ENCODE measurements at regions not wholly inside any gene's neighbourhood (a gene's known extent, or its start where the extent isn't known, plus 50 kb on each side); places are given as distances from the start of the nearest gene placed in this dataset.

- TF ChIP-seq CTCF (IDR thresholded peaks at IDR 0.05; ENCODE audit: control extremely low read depth in 1 of 3, insufficient read depth in 1 of 3, low read depth in 1 of 3, low read length in 3 of 3) (peak; percentile 64 to 80 (median 72)), SUZ12 (IDR thresholded peaks at IDR 0.05; ENCODE audit: low read length) (no peak), GABPA (IDR thresholded peaks at IDR 0.05; ENCODE audit: borderline replicate concordance, insufficient read depth, low read length) (no peak), RAD21 (IDR thresholded peaks at IDR 0.05 in 1 of 2, conservative IDR thresholded peaks at IDR 0.05 in 1 of 2; ENCODE audit: low read depth in 2 of 2, low read length in 2 of 2) (peak; percentile 62 to 63)
- Histone ChIP-seq H3K23me2 (ENCODE audit: low read depth, low read length) (no peaks in the 10 kb centered on the region), H3K36me3 (ENCODE audit: control insufficient read depth in 2 of 4, insufficient read depth in 4 of 4, low read length in 3 of 4) (no peaks in the 10 kb centered on the region), H2BK5ac (ENCODE audit: low read depth, low read length) (no peak overlapping the region), H3K79me1 (ENCODE audit: low read depth, low read length) (no peaks in the 10 kb centered on the region), H4K91ac (replicated peaks; ENCODE audit: insufficient read length, low read length) (no peak overlapping the region), H3K4me1 (replicated peaks in 1 of 4; ENCODE audit: control insufficient read depth in 3 of 4, insufficient read depth in 4 of 4, low read length in 3 of 4) (peaks cover 0 to 7% (median 2%) of the 10 kb centered on the region in 4 experiments; a peak in 2 of 7 replicates), H4K5ac (ENCODE audit: insufficient read length, low read depth, low read length) (no peak overlapping the region), H3K27ac (ENCODE audit: low read depth, low read length) (no peak overlapping the region), H4K20me1 (replicated peaks in 1 of 2; ENCODE audit: control insufficient read depth in 1 of 2, insufficient read depth in 2 of 2, low read length in 2 of 2) (no peaks in the 10 kb centered on the region), H3K4ac (replicated peaks; ENCODE audit: insufficient read length, low read depth, low read length) (no peak overlapping the region), H3K27me3 (replicated peaks in 1 of 4; ENCODE audit: control insufficient read depth in 3 of 4, extremely low read depth in 1 of 4, insufficient read depth in 3 of 4, low read length in 3 of 4) (no peaks in the 10 kb centered on the region), H3K14ac (ENCODE audit: insufficient read length) (no peak overlapping the region), H2BK15ac (ENCODE audit: low read length) (no peak overlapping the region), H3K79me2 (ENCODE audit: control insufficient read depth in 1 of 2, insufficient read depth in 2 of 2, low read length in 2 of 2) (no peaks in the 10 kb centered on the region), H2BK120ac (replicated peaks; ENCODE audit: low read depth, low read length) (no peak overlapping the region), H3K4me3 (ENCODE audit: extremely low read depth in 1 of 4, insufficient read depth in 2 of 4, low read depth in 3 of 4, low read length in 4 of 4) (no peak overlapping the region), H2AK5ac (ENCODE audit: low read depth, low read length) (no peak overlapping the region), H3K23ac (ENCODE audit: insufficient read length) (no peak overlapping the region), H2BK12ac (ENCODE audit: low read depth, low read length) (no peak overlapping the region), H2AFZ (ENCODE audit: low read length) (no peak overlapping the region), H3K56ac (replicated peaks; ENCODE audit: insufficient read length, low read depth, low read length) (no peak overlapping the region), H3K9me3 (ENCODE audit: insufficient read depth in 2 of 2, low read depth in 1 of 2, low read length in 1 of 2) (no peaks in the 10 kb centered on the region), H2BK20ac (ENCODE audit: low read length) (no peak overlapping the region), H3K18ac (ENCODE audit: extremely low read depth, low read length) (no peak overlapping the region), H4K8ac (ENCODE audit: extremely low read depth, insufficient read depth, low read length) (no peak overlapping the region), H3K4me2 (ENCODE audit: insufficient read depth in 1 of 2, low read depth in 2 of 2, low read length in 2 of 2) (no peak overlapping the region), H3K9ac (replicated peaks in 1 of 4; ENCODE audit: extremely low read depth in 1 of 4, low read depth in 3 of 4, low read length in 3 of 4) (no peak overlapping the region)
- CTCF ChIA-PET (ENCODE audit: partially characterized antibody): interaction anchor here (0.6 to 3.7 kb wide), 49 partner anchors 9 to 581 kb away, joined by 3 to 35 read pairs (median 4); partner anchors contain the start of gene GPR37
- FAIRE-seq: peak; percentile 80
- DNase-seq (ENCODE audit: low read depth in 1 of 2, low spot score in 2 of 2): peak; percentile 23 to 77
- 78% methylated on average over 3 of the region's 3 CpGs; no CpG with 5 or more reads in 1 of the 2 experiments for WGBS, 2 experiments (ENCODE audit: extremely low coverage in 1 of 2, insufficient coverage in 1 of 2, insufficient read length in 1 of 2, insufficient replicate concordance in 2 of 2, low coverage in 1 of 2, low lambda C conversion rate in 2 of 2, missing lambda C conversion rate in 1 of 2)
- POLR2A ChIA-PET (ENCODE audit: partially characterized antibody): interaction anchor here (1.6 kb wide), 1 partner anchor 13 kb away, joined by 5 read pairs; no protein-coding TSS in a partner anchor
These were observed 243.2 kb upstream of the TMEM229A start for GRCh38 chr7:124276005-124276622.
